Esophagus muscularis mucosa (tissue), 4 donors: ENCODE measurements at regions not wholly inside any gene's neighbourhood (a gene's known extent, or its start where the extent isn't known, plus 50 kb on each side); places are given as distances from the start of the nearest gene placed in this dataset.

ENCODE experiments used
- CTCF ChIP-seq, 3 experiments: fragments of 200-600 bp in 2 of 3; fragments of 450-650 bp in 1 of 3; sonication (generic) in 2 of 3; IDR thresholded peaks; one replicate each; pipeline ENCODE4 v1.5.1; 2017 to 2019; ENCODE audit warnings: antibody characterized with exemption in 3 of 3, mild to moderate bottlenecking in 2 of 3, moderate library complexity in 1 of 3
- EP300 ChIP-seq: sonication (generic); formaldehyde crosslinking; IDR thresholded peaks from one replicate; pipeline ENCODE4 v1.6.1; 2017; ENCODE audit warnings: antibody characterized with exemption
- POLR2A ChIP-seq: fragments of 450-650 bp; IDR thresholded peaks from one replicate; pipeline ENCODE4 v1.6.1; 2017; ENCODE audit warnings: antibody characterized with exemption, moderate library complexity, mild to moderate bottlenecking, low read depth
- POLR2AphosphoS5 ChIP-seq, 2 donors: sonication (generic); formaldehyde crosslinking; IDR thresholded peaks; one replicate each; pipeline ENCODE4 v1.6.1; 2017; ENCODE audit warnings: antibody characterized with exemption in 2 of 2

GRCh38 chr4:89567936-89568335 is 260.3 kb upstream of the GPRIN3 start:
- TF ChIP-seq CTCF (IDR thresholded peaks at IDR 0.05) (no peak), POLR2AphosphoS5 (IDR thresholded peaks at IDR 0.05) (no peak), POLR2A (no peak), EP300 (no peak)
